HG03097 (cell line): ENCODE measurements at regions not wholly inside any gene's neighbourhood (a gene's known extent, or its start where the extent isn't known, plus 50 kb on each side); places are given as distances from the start of the nearest gene placed in this dataset.
"Not testable (repeated sequence)": the region's sequence is repeated elsewhere in the genome, so short reads cannot be mapped to it uniquely, and the experiment has no call there.

Experiments
- ATAC-seq: cut with Tn5 transposase; IDR thresholded peaks from one replicate; pipeline ENCODE4 v1.9.1; 2021; ENCODE audit not compliant: unreplicated experiment, low FRiP score

DNA sequence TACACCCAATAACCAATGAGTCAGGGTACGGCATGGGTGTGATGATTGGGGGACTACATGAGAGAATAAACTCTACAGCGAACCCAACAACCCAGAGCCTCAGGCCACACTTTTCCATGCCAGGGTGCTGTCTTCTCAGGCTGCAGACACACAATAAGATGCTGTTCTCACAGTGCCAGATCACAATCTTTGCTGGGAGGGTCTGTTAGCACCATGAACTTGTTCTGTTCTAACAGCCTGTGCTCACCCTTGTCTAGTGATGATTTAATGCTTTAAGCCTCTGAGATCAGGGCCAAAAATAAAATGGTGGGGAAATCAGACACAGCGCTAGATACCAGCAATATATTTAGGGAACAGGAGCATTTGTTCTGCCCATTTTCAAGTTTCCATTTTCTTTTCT, 621.9 kb upstream of the TBX3 start:
- ATAC-seq, result no peak

GRCh38 chr12:115305275-115305674, 621.3 kb upstream of the TBX3 start:
- ATAC-seq, result no peak

GRCh38 chr12:115303723-115304309, 619.8 kb upstream of the TBX3 start:
- no peak for ATAC-seq

DNA sequence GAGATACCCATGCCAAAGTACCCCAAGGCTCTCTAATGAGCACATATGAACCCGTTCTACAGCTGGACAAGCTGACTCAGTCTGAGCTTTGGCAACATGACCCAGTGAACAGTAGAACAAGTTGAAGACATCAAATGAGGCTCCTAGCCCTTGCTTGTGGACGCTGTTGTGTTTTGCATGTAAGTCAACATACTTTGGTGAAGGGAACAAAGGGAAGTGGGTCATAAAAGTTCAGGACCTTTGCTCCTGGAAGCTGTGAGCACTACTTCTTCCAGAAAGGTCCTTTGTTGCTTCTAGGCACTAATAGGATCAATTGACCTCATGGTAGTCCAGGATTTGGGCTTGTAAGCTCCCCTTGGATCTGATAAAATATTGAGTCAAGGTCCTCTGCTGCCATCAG, 613.5 kb upstream of the TBX3 start:
- ATAC-seq, result no peak

- ATAC-seq, result no peak
Observed at GRCh38 chr12:115296613-115297198, 612.7 kb upstream of the TBX3 start.

GRCh38 chr12:115295886-115296285, 611.9 kb upstream of the TBX3 start:
- no peak for ATAC-seq

- no peak for ATAC-seq
Observed at GRCh38 chr12:115294453-115295133, 610.6 kb upstream of the TBX3 start.

GRCh38 chr12:115285429-115285828, 601.5 kb upstream of the TBX3 start:
- ATAC-seq, result not testable (repeated sequence)

DNA sequence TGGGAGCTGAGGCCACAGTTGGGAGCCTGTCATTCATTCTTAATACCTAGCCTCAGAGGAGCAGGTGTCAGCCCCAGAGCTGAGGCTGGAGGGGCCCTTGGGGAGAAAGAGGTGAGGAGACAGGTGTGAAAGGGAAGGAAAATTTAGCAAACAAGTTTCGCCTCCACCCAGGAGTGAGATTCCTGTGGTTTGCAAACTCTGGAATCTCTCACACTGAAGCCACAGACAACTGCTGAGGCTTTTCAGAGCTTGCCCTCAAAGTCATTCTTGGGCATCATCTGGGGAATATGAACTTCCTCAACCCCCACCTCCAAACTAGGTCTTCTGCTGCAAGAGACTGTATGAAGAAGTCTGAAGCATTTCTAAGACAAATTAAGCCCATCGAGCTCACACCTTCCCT, 589.5 kb upstream of the TBX3 start:
- ATAC-seq, result no peak

GRCh38 chr12:115268451-115268850, 584.5 kb upstream of the TBX3 start:
- ATAC-seq, result no peak

DNA sequence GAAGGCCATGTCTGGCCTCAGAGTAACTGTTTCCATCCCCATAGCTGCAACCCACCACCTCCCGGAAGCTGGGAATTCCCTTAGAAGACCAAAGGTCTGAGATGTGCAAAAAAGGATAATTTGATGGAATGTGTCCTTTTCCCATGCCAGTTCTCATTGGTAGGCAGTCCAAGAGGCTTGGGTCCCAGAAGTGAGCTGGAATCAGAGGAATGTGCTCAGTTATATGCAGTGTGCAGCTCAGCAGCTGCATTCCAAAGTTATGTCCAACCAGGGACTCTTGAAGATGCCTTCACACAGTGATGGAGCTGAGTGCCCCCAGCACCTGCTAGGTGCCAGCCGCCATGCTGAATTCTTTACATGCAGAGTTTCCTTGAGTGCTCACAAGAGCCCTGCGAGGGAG, 583.9 kb upstream of the TBX3 start:
- no peak for ATAC-seq

- no peak for ATAC-seq
Observed at GRCh38 chr12:115267464-115267863, 583.5 kb upstream of the TBX3 start.

DNA sequence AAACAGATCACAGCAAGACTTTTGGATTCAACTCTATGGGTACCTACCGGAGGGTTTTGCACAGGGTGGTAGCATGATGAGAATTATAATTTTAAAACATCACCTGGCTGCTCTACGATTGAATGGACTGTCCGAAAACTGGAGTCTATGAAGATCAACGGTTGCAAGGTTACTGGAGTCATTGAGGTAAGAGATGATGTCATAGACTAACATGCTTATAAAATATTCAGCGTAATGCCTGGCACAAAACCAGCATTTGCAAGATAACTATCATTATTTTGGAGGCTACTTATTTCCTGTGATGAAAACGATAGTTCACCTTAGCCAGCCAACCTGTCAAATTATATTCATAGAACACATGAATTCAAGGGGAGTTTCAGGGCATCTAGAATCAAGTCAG, 580.6 kb upstream of the TBX3 start:
- no peak for ATAC-seq

DNA sequence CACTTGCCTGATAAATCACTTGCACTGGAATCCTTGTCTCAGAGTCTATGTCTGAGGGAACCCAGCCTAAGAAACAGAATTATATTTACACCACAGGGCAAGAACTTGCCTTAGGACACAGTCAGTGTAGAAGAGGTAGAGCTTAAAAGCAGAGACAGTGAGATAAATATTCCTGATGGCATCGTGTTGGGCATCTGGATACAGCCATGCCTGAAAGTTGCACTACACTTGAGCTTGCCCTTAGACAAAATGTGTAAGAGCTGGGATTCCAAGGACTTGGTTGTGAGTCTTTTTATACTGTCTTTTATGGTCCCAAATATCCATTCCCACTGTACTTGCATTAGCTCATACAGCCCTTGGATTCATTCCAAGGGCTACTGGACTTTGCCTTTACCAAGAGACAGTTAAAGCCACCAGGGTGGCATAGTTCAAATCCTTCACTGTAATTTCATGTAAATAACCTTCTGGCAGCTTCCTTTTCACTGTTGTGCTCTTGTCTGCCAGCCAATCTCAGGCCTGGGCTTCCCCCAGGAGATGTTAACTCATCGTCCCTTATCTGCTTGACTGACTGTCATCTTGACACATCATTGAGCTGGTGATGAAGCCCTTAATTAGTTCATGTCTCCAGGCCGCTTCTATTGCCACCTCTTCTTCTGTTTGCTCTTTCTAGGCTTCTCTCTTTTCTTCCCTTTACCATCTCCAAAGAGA, 577.9 kb upstream of the TBX3 start:
- no peak for ATAC-seq

GRCh38 chr12:115260762-115261675, 577.0 kb upstream of the TBX3 start:
- no peak for ATAC-seq

- no peak for ATAC-seq
Observed at GRCh38 chr12:115259968-115260747, 576.2 kb upstream of the TBX3 start.

- no peak for ATAC-seq
Observed at GRCh38 chr12:115257791-115258190, 573.8 kb upstream of the TBX3 start.

DNA sequence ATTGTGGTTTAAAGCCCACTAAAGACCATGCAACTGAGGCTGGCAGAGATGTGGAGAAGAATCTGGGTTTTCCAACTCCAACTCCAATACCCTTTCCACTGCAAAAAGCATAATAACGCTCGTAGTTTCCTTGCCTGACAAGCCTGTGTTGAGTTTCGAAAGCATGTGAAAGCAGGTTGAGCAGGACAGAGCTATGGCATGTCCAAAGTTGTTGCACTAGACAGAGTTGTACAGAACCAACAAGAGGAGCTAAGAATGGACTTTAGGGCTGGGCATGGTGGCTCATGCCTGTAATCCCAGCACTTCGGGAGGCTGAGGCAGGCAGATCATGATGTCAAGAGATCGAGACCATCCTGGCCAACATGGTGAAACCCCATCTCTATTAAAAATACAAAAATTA, 572.0 kb upstream of the TBX3 start:
- no peak for ATAC-seq

DNA sequence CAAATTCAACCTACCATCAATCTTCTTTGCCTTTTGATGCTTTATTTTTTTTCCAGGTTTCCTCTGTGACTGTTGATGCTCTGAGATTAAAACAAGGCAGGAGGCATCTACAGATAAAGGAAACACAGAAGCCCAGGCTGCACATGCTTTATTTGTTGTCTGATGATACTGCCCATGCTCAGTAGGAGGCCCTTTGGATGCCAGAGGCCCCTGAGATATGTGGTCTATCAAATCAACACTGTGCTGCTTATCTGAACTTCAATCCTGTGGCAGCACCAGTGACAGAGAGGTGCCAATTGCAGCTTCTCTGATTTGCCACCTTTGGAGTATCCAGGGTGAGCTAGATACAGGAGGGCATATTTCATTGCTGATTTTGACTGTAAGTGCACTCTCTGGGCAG, 571.3 kb upstream of the TBX3 start:
- ATAC-seq, result no peak

DNA sequence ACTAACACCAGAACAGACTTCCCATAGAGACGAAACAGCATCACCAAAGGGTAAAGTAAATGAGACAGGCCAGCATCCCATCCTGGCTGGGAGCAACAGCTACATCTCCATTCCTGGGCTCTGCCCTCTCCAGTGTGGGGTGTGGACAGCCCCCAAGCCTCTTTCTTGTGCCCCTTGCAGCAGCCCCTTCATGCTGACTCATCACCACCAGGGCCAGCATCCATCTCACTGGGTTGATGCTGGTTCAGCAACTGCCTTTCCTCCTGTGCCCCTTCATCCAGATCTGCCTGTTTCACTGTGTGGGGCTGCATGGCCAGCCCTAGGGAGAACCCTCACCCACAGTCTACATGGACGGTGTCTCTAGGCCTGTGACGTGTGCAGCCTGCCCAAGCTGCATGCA, 569.1 kb upstream of the TBX3 start:
- ATAC-seq, result no peak
